Gastrocnemius medialis (tissue), 4 donors: ENCODE measurements at regions not wholly inside any gene's neighbourhood (a gene's known extent, or its start where the extent isn't known, plus 50 kb on each side); places are given as distances from the start of the nearest gene placed in this dataset.

ENCODE experiments used
- ATAC-seq, 2 donors: fragments of 150-250 bp; one replicate each; pipeline ENCODE4 v1.9.1; 2016
- DNase-seq, 2 donors: peaks; one replicate each; pipeline ENCODE4 v3.0.0-alpha.2; 2019
- H3K27ac ChIP-seq, 4 donors: fragments of 200-600 bp; sonication (generic); 1 replicate in 1 of 4; 2 replicates in 3 of 4; pipeline ENCODE4 v1.5.1; 2016 to 2018; ENCODE audit warnings: mild to moderate bottlenecking in 2 of 4, moderate library complexity in 1 of 4
- H3K27me3 ChIP-seq, 3 donors: fragments of 200-600 bp; sonication (generic) in 2 of 3; 1 replicate in 1 of 3; 2 replicates in 2 of 3; pipeline versions ENCODE4 v1.5.1 to v1.6.0; 2016 to 2019; ENCODE audit warnings: mild to moderate bottlenecking in 1 of 3, moderate library complexity in 1 of 3
- H3K36me3 ChIP-seq, 2 donors: fragments of 200-600 bp; sonication (generic) in 1 of 2; one replicate each; pipeline ENCODE4 v1.5.1; 2017 to 2018
- H3K4me1 ChIP-seq, 2 donors: fragments of 200-600 bp; sonication (generic) in 1 of 2; one replicate each; pipeline ENCODE4 v1.5.1; 2016 to 2017; ENCODE audit warnings: mild to moderate bottlenecking in 2 of 2
- H3K4me3 ChIP-seq, 4 donors: fragments of 200-600 bp; sonication (generic) in 3 of 4; 1 replicate in 1 of 4; 2 replicates in 3 of 4; pipeline ENCODE4 v1.5.1; 2016 to 2019; ENCODE audit warnings: mild to moderate bottlenecking in 2 of 4
- H3K9me3 ChIP-seq, 3 donors: fragments of 200-600 bp; sonication (generic) in 2 of 3; 1 replicate in 1 of 3; 2 replicates in 2 of 3; pipeline ENCODE4 v1.5.1; 2016 to 2019
- POLR2A ChIP-seq, 2 donors: fragments of 450-650 bp; IDR thresholded peaks; one replicate each; pipeline ENCODE4 v1.6.1; 2017; ENCODE audit warnings: antibody characterized with exemption in 2 of 2, mild to moderate bottlenecking in 2 of 2, moderate library complexity in 2 of 2
- in situ Hi-C, 4 donors: fragments of 200-750 bp; cut with MboI; loops; one replicate each; pipeline versions ENCODE4 v1.15.0 to v1.8.0; 2017; ENCODE audit warnings: low sequenced_read_pairs in 4 of 4
- intact Hi-C: fragments of 100-400 bp; cut with DNase I; formaldehyde crosslinking; loops from one replicate; pipeline ENCODE4 v1.15.1; 2023; ENCODE audit warnings: low total_unique reads
- TF ChIP-seq, protein P1 (sequence below), 5 experiments: fragments of 450-650 bp in 3 of 5; fragments of 200-600 bp in 2 of 5; sonication (generic) in 2 of 5; IDR thresholded peaks in 4 of 5; conservative IDR thresholded peaks in 1 of 5; 1 replicate in 4 of 5; 2 replicates in 1 of 5; pipeline ENCODE4 v1.5.1; 2016 to 2019; ENCODE audit warnings: antibody characterized with exemption in 5 of 5, mild to moderate bottlenecking in 3 of 5, moderate library complexity in 3 of 5

DNA sequence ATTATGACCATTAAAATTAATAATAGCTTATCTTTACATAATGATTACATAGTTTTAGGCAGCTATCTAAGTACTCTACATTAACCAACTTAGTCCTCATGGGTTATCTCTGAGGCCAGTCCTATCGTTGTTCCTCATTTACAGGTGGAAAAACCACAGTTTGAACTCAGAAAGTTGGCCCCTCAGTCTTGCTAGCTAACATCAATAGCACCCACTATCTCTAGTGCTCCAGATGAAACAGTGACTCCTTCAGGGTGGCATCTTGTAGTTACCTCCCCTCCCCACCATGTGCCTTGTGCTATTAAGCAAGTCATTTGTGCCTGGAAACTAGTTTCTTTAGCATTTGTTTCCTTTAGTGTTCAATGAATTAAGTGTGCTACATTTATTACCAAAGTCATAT lies 1086.7 kb downstream of the EFNB2 start:
- DNase-seq (no peak), ATAC-seq (no peak)
- Histone ChIP-seq H3K36me3 (no peaks in the 10 kb centered on the region), H3K9me3 (no peaks in the 10 kb centered on the region), H3K27me3 (no peaks in the 10 kb centered on the region), H3K4me1 (no peaks in the 10 kb centered on the region), H3K4me3 (no peak overlapping the region), H3K27ac (no peak overlapping the region)
- intact Hi-C loops (no loop called here), in situ Hi-C loops (no loop called here)
- no peak for TF ChIP-seq POLR2A (IDR thresholded peaks at IDR 0.05)
- TF ChIP-seq, protein P1, sequence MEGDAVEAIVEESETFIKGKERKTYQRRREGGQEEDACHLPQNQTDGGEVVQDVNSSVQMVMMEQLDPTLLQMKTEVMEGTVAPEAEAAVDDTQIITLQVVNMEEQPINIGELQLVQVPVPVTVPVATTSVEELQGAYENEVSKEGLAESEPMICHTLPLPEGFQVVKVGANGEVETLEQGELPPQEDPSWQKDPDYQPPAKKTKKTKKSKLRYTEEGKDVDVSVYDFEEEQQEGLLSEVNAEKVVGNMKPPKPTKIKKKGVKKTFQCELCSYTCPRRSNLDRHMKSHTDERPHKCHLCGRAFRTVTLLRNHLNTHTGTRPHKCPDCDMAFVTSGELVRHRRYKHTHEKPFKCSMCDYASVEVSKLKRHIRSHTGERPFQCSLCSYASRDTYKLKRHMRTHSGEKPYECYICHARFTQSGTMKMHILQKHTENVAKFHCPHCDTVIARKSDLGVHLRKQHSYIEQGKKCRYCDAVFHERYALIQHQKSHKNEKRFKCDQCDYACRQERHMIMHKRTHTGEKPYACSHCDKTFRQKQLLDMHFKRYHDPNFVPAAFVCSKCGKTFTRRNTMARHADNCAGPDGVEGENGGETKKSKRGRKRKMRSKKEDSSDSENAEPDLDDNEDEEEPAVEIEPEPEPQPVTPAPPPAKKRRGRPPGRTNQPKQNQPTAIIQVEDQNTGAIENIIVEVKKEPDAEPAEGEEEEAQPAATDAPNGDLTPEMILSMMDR (IDR thresholded peaks at IDR 0.05 in 4 of 5, conservative IDR thresholded peaks at IDR 0.05 in 1 of 5), result no peak

- H3K27me3 ChIP-seq, result no peaks in the 10 kb centered on the region
- H3K4me3 ChIP-seq, result no peak overlapping the region
- intact Hi-C loops, result no loop called here
- H3K36me3 ChIP-seq, result no peaks in the 10 kb centered on the region
- no peaks in the 10 kb centered on the region for H3K4me1 ChIP-seq
- DNase-seq, result no peak
- in situ Hi-C loops, result no loop called here
- H3K9me3 ChIP-seq, result no peaks in the 10 kb centered on the region
- ATAC-seq, result no peak
- H3K27ac ChIP-seq, result no peak overlapping the region
- TF ChIP-seq, protein P1 (IDR thresholded peaks at IDR 0.05 in 4 of 5, conservative IDR thresholded peaks at IDR 0.05 in 1 of 5), result no peak
- no peak for TF ChIP-seq POLR2A (IDR thresholded peaks at IDR 0.05)
These were observed 1089.3 kb downstream of the EFNB2 start for GRCh38 chr13:105446197-105446596.

DNA sequence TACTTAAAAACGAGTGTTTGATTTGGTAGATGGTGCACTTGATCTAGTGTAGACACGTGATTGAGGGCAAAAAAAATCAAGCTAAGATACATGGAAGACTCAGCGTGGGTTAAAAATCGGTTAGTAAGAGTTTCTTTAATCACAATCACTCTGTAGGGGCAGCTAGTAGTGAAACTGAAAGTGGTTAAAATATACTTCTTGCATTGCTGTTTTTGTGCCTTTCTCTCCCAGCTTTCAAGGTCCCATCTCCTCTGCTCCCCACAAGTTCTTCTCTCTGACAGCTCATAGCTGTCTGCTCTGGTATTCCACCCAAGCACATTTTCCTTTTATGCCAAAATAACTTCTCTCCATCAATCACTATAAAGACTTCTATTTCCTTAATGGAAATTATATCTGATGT lies 1089.7 kb downstream of the EFNB2 start:
- H3K27me3 ChIP-seq, result no peaks in the 10 kb centered on the region
- no peaks in the 10 kb centered on the region for H3K36me3 ChIP-seq
- DNase-seq, result no peak
- H3K27ac ChIP-seq, result no peak overlapping the region
- H3K4me3 ChIP-seq, result no peak overlapping the region
- TF ChIP-seq, protein P1 (IDR thresholded peaks at IDR 0.05 in 4 of 5, conservative IDR thresholded peaks at IDR 0.05 in 1 of 5), result no peak
- no peak for TF ChIP-seq POLR2A (IDR thresholded peaks at IDR 0.05)
- no peaks in the 10 kb centered on the region for H3K4me1 ChIP-seq
- H3K9me3 ChIP-seq, result no peaks in the 10 kb centered on the region
- in situ Hi-C loops (no loop called here), intact Hi-C loops (no loop called here)
- ATAC-seq, result no peak

DNA sequence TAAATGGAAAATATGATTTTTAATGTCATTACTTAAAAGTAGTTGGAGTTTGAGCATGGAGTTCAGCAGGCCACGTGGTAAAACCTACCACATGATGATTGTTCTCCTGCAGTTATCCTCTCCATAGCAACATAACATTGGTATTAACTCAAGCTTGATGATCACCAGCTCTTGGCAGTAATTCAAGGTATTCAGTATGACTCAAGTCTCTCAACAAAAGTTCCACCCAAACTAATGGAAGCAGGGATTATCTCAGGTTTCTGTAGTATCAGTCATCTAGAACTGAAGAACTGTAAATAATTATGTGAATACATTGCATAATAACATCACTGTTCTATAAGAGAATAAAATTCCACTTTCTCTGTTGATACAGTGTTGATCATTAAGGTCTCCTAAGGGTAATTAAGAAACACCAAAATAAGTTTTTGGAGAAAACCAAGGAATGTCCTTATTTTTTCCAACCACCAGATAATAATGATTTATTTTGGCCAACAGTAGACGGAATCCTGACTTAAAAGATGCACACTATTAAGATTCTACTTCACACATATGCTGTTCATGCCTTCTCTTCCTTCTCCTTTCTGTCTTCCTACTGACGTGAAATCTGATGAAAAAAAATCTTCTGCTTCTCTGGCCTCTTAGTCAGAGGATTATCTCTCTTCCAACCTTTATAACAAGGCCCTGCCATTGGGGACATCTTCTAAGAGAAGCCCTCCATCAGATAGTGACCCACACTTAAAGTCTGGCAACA lies 1092.3 kb downstream of the EFNB2 start:
- no peaks in the 10 kb centered on the region for H3K36me3 ChIP-seq
- no peaks in the 10 kb centered on the region for H3K9me3 ChIP-seq
- no peak overlapping the region for H3K4me3 ChIP-seq
- ATAC-seq, result no peak
- no peaks in the 10 kb centered on the region for H3K4me1 ChIP-seq
- in situ Hi-C loops (no loop called here), intact Hi-C loops (no loop called here)
- H3K27me3 ChIP-seq, result no peaks in the 10 kb centered on the region
- H3K27ac ChIP-seq, result no peak overlapping the region
- DNase-seq, result no peak
- TF ChIP-seq, protein P1 (IDR thresholded peaks at IDR 0.05 in 4 of 5, conservative IDR thresholded peaks at IDR 0.05 in 1 of 5), result no peak
- TF ChIP-seq POLR2A (IDR thresholded peaks at IDR 0.05), result no peak

DNA sequence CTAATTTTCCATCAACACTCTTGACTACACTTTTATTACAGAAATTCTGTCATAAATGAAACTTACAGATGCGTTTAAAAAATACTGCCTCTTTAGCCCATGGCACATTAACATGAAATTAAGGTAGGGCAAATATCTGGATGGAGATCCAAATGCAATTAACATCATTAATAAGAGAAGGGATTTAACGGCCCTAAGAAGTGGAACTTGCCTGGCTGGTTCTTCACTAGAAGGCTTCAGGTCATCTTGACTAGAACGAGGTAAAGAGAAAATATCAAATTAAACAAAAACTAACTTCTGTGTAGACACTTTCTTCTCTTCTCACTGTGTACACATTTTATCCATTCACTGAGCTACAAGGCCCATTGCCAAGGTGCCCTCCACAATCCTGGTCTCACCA lies 1093.4 kb downstream of the EFNB2 start:
- Histone ChIP-seq H3K36me3 (no peaks in the 10 kb centered on the region), H3K4me1 (no peaks in the 10 kb centered on the region), H3K9me3 (no peaks in the 10 kb centered on the region), H3K27ac (no peak overlapping the region), H3K27me3 (no peaks in the 10 kb centered on the region), H3K4me3 (no peak overlapping the region)
- in situ Hi-C loops, result no loop called here
- ATAC-seq (no peak), DNase-seq (no peak)
- TF ChIP-seq, protein P1 (IDR thresholded peaks at IDR 0.05 in 4 of 5, conservative IDR thresholded peaks at IDR 0.05 in 1 of 5), result no peak
- no peak for TF ChIP-seq POLR2A (IDR thresholded peaks at IDR 0.05)
- intact Hi-C loops, result no loop called here
